Effector CD8-positive, alpha-beta T cell (primary cell): ENCODE measurements at regions not wholly inside any gene's neighbourhood (a gene's known extent, or its start where the extent isn't known, plus 50 kb on each side); places are given as distances from the start of the nearest gene placed in this dataset.
"Not testable (repeated sequence)": the region's sequence is repeated elsewhere in the genome, so short reads cannot be mapped to it uniquely, and the experiment has no call there.

ENCODE experiments used
- DNase-seq: peaks from one replicate; lab custom pipeline; 2025; lab: John Stamatoyannopoulos, UW

- no peak for DNase-seq
These were observed 174.4 kb upstream of the MSX2 start for GRCh38 chr5:174550026-174550425.

GRCh38 chr5:174552428-174552827, 172.0 kb upstream of the MSX2 start:
- no peak for DNase-seq

GRCh38 chr5:174553556-174553955, 170.8 kb upstream of the MSX2 start:
- DNase-seq: no peak

GRCh38 chr5:174555726-174556125, 168.7 kb upstream of the MSX2 start:
- no peak for DNase-seq

GRCh38 chr5:174556756-174557155, 167.6 kb upstream of the MSX2 start:
- no peak for DNase-seq

GRCh38 chr5:174558190-174558589, 166.2 kb upstream of the MSX2 start:
- DNase-seq: no peak

GRCh38 chr5:174559141-174559540, 165.2 kb upstream of the MSX2 start:
- no peak for DNase-seq

- DNase-seq: no peak
These were observed 164.8 kb upstream of the MSX2 start for GRCh38 chr5:174559566-174560090.

- DNase-seq: no peak
These were observed 163.5 kb upstream of the MSX2 start for GRCh38 chr5:174560861-174561260.

GRCh38 chr5:174563040-174563439, 161.3 kb upstream of the MSX2 start:
- not testable (repeated sequence) for DNase-seq

GRCh38 chr5:174563899-174564298, 160.5 kb upstream of the MSX2 start:
- DNase-seq: no peak

- DNase-seq: no peak
These were observed 156.8 kb upstream of the MSX2 start for GRCh38 chr5:174567506-174568141.

GRCh38 chr5:174570662-174571061, 153.7 kb upstream of the MSX2 start:
- no peak for DNase-seq

- no peak for DNase-seq
These were observed 152.6 kb upstream of the MSX2 start for GRCh38 chr5:174571662-174572397.

GRCh38 chr5:174572591-174572990, 151.8 kb upstream of the MSX2 start:
- DNase-seq: no peak

GRCh38 chr5:174573221-174573994, 151.0 kb upstream of the MSX2 start:
- DNase-seq: no peak

- DNase-seq: no peak
These were observed 149.3 kb upstream of the MSX2 start for GRCh38 chr5:174575043-174575442.

- DNase-seq: no peak
These were observed 148.3 kb upstream of the MSX2 start for GRCh38 chr5:174576042-174576441.

GRCh38 chr5:174581479-174581878, 142.9 kb upstream of the MSX2 start:
- DNase-seq: no peak

- no peak for DNase-seq
These were observed 142.5 kb upstream of the MSX2 start for GRCh38 chr5:174581894-174582293.

GRCh38 chr5:174583071-174583470, 141.3 kb upstream of the MSX2 start:
- no peak for DNase-seq

GRCh38 chr5:174585472-174585871, 138.9 kb upstream of the MSX2 start:
- no peak for DNase-seq

- DNase-seq: not testable (repeated sequence)
These were observed 138.2 kb upstream of the MSX2 start for GRCh38 chr5:174586163-174586562.
